Vagina (tissue), 2 donors: ENCODE measurements at regions not wholly inside any gene's neighbourhood (a gene's known extent, or its start where the extent isn't known, plus 50 kb on each side); places are given as distances from the start of the nearest gene placed in this dataset.

Experiments
- POLR2A ChIP-seq, 2 donors: fragments of 450-650 bp; IDR thresholded peaks; one replicate each; pipeline ENCODE4 v1.6.1; 2017; ENCODE audit warnings: antibody characterized with exemption in 2 of 2, mild to moderate bottlenecking in 2 of 2, moderate library complexity in 2 of 2
- POLR2AphosphoS5 ChIP-seq, 2 donors: sonication (generic); formaldehyde crosslinking; IDR thresholded peaks; one replicate each; pipeline ENCODE4 v1.9.0; 2017; ENCODE audit warnings: antibody characterized with exemption in 2 of 2, mild to moderate bottlenecking in 2 of 2, low read depth in 1 of 2; ENCODE audit not compliant: insufficient read depth in 1 of 2
- TF ChIP-seq, protein P1 (sequence below), 3 experiments: fragments of 450-650 bp in 2 of 3; fragments of 200-600 bp in 1 of 3; sonication (generic) in 1 of 3; IDR thresholded peaks; one replicate each; pipeline ENCODE4 v1.5.1; 2017 to 2019; ENCODE audit warnings: antibody characterized with exemption in 3 of 3, mild to moderate bottlenecking in 2 of 3, moderate library complexity in 2 of 3

DNA sequence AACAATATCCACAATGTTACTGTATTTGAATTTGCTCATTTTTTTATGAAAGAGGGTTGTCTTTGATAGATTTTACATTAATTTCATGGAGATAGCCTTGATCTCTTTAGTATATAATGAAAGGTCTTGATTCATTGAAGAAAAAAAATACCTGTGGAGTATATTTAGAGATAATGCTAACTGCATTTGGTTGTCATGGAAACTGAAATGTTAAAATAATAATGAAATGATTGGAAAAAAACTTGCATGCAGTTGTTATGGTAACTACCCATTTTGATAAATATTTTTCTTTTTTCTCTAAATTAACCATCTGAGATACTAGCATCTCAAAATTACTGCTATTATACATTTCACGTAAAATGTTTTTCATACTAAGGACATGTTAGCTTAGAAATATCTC, 712.7 kb upstream of the FAM98A start:
- TF ChIP-seq, protein P1, sequence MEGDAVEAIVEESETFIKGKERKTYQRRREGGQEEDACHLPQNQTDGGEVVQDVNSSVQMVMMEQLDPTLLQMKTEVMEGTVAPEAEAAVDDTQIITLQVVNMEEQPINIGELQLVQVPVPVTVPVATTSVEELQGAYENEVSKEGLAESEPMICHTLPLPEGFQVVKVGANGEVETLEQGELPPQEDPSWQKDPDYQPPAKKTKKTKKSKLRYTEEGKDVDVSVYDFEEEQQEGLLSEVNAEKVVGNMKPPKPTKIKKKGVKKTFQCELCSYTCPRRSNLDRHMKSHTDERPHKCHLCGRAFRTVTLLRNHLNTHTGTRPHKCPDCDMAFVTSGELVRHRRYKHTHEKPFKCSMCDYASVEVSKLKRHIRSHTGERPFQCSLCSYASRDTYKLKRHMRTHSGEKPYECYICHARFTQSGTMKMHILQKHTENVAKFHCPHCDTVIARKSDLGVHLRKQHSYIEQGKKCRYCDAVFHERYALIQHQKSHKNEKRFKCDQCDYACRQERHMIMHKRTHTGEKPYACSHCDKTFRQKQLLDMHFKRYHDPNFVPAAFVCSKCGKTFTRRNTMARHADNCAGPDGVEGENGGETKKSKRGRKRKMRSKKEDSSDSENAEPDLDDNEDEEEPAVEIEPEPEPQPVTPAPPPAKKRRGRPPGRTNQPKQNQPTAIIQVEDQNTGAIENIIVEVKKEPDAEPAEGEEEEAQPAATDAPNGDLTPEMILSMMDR (IDR thresholded peaks at IDR 0.05) = no peak
- no peak for TF ChIP-seq POLR2AphosphoS5 (IDR thresholded peaks at IDR 0.05; ENCODE audit: insufficient read depth in 1 of 2, low read depth in 1 of 2)
- no peak for TF ChIP-seq POLR2A (IDR thresholded peaks at IDR 0.05)
